HG03342 (cell line): ENCODE measurements at regions not wholly inside any gene's neighbourhood (a gene's known extent, or its start where the extent isn't known, plus 50 kb on each side); places are given as distances from the start of the nearest gene placed in this dataset.

Source experiments
- ATAC-seq: cut with Tn5 transposase; IDR thresholded peaks from one replicate; pipeline ENCODE4 v1.9.1; 2021; ENCODE audit warnings: mild to moderate bottlenecking, moderate library complexity; ENCODE audit not compliant: unreplicated experiment

DNA sequence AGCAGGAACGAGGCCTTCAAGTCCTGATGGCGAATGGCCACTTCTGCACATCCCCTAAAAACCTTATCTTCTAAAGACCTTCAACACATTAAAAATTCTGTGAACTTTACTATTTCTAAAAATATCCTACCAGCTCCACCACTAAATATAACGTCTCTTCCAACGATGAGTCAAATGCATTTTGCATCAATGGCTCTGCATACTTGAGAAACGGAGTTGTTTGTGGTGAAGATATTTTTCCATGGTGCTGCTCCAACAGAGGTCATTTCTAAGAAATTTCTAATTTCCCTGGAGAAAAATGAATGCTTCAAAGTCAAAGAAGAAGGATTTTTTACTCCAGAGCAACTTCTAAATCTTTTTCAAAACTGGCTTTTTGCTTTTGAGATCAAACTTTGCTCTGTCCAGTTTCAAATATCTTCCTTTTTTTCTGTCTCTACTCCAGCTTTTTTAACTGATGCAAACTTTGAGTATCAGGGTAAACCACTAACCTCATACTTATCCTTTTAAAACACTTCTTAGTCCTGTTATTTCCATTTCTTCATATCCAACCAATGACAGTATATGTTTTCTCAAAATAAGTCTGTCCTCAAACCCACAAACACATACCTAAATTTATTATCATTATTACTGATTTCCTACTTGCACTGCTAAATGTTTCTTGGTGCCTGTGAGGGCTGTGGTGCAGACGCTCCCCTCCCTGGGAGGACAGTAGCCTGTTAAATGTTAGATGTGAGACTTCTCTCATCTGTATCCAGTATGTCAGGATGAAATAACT, 258.1 kb downstream of the KLF6 start:
- no peak for ATAC-seq

DNA sequence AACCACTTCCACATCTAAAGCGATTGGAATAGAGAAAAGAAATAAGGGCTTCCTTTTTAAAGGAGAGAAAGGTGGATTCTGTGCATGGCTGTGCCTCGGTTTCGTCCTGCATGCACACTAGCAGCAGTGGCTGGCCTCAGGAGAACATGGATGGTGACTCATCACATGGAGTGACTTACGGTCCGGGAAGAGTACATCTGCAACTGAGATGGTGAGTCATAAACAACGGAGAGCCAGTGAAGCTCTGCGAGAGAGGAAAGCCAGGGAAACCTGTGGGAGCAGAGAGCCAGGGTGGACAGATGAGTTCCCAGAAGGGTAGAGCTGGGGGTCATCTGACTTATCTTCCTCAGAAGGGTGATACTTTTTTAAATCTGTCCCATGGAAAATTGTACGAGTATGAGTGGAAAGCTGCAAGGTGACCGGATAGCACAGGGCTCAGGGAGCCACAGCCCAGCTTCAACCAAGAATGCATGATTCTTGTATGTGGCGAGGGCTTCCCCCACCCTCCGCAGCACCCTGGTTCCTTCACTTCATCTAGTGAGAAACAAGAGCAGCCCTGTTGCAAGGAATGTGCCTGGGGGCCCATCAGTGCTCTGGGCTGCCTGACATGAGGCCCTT, 259.1 kb downstream of the KLF6 start:
- ATAC-seq = no peak

DNA sequence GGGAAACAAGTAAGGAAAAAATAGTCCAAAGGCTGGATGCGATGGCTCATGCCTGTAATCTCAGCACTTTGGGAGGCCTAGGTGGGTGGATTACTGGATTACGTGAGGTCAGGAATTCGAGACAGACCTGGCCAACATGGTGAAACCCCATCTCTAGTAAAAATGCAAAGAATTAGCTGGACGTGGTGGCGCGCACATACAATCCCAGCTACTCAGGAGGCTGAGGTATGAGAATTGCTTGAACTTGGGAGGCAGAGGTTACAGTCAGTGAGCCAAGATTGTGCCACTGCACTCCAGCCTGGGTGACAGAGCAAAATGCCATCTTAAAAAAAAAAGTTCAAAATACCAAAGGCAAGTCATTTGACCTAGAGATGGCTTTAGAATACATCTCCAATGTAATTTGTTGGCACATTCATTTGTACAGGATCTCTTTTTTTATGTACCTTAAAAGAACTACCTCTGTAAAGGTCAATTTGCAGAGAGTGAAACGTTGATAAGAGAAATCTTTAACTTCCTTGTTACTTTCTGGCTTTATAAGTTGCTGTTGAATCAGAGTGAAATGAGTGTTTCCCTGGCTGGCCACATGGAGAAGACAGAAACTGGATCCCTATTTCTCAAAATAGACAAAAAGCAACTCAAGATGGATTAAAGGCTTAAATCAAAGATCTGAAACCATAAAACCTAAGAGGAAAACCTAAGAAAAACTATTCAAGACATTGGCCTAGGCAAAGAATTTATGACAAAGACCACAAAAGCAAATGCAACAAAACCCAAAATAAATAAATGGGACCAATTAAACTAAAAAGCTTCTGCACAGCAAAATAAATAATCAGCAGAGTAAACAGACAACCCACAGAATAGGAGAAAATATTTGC, 260.7 kb downstream of the KLF6 start:
- ATAC-seq = no peak

DNA sequence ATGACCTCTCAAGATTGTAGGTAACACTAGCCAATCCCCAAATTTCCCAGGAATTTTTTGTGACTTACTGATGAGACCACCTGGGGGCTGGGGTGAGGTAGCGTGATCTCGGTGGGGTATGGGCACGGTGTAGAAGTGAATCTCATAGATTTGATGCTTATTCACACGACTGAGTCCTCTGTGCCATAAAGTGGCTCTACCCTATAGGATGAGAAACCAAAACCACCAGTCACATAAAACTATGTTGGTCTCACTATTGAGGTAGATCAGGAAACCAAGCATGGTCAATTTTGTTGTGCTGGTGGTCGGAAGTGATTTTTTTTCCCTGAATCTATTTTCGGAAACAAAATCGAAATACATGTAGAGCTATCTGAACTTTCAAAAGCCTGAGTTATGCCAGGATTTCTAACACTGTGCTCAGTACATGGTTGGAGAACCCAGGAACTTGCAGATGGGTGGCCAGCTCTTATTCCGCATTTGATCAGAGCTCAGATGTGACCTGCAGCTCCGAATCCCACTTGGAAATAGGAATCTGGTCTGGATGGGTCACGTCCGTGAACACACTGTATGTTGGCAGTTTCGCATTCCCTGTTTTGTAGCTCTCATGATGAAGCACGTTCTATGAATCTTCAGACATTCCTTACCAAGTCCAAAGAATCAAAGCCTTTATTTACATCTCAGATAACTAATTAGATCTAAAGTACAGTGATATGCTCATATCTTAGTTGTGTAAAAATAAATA, 261.5 kb downstream of the KLF6 start:
- no peak for ATAC-seq

DNA sequence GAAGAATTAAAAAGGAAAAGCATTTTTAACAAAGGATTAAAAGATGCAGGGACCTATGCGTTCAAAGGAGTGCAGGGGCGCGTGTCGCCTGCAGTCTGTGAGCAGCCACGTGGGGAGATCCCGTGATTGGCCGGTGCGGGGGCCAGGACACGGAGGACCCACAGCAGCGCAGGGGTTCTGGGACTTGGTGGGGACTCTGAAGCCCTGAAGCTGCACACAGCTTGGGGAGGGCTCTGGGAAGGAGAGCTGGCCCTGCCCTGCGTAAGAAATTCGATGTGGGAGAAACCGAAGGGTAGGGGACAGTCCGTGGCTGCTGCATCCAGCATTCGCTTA, 268.1 kb downstream of the KLF6 start:
- no peak for ATAC-seq

DNA sequence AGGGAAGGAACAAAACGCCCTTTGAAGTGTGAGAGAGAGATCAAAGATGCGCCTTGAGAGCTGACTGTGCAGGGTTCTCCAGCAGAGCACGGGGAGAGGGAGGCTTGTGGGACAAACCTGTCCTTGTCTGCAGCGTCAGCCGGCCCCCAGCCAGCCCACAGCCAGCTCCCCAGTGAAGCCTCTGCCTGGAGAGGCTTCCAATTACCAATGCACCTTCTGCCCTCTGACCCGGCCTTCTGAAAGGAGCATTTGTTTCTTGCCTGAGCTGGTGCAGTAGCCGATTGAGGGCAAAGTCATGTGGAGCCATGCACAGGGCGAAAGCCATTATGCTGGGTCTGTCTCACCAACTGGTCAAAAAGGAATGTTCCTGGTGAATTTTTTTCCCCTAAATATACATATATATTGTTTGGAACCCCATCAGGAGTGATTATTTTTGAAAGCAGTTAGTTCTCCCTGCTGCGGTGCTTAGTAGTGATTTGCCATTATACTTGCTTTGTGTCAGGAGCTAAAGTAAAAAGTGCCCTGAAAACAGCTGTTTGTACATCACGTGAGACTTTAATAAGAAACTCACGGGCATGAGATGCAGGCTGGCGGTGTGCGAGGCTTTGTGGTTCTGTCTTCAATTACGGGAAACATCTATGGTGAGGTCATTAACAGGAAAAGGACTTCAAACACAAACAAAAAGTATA, 268.6 kb downstream of the KLF6 start:
- no peak for ATAC-seq

DNA sequence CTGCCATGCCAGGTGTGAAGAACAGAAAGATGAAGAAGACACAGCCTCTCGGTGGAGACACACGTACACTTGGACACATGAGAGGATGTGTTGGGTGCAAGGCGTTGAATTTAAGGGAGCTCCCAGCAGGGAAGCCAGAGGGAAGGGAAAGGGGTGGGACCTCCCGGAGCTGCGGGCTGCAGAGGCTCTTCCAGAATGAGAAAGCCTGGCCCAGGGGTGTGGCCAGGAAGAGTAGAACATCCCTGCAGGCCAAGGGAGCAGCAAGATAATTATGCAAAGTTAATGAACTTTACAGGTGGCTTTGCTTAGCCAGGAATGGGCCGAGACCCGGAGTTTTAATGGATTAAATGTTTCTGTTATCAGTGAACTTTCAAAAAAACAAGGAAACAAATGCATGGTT, 270.3 kb downstream of the KLF6 start:
- no peak for ATAC-seq

DNA sequence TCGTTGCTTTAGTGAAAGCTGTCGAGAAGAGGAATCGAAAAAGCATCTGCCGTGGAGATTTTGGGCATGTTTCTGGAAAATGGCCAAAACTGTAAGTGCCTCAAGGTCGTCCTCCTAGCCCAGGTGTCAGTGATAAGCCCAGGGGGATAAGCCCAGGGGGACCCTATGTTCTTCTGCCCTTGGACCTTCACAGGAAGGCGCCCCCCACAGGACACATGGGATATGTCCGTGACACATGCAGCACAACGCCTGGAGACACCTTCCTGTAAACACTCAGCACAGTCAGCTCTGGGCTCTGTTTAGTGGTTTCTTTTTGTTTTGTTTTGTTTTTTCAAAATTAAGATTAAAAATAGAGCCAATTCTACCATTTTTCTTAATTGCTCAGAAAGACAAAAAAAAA, 272.7 kb downstream of the KLF6 start:
- no peak for ATAC-seq

DNA sequence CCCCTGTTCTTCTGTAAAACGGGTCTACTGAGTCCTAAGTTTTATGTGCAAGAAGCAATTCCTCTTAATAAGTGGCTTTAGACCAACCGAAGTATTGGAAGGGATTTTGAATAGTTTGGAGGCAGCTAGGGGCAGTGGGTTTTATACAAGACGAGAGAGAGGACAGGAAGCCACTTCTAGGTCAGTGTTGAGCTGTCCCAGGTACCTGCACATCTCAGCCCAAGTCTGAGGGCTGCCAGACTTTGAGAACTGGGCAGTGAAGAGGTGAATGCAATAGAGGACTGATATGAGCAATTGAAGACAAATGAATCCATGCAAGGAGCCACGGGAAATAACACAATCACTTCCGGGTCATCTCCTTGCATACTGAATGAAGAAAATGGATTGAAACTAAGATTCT, 273.5 kb downstream of the KLF6 start:
- no peak for ATAC-seq

DNA sequence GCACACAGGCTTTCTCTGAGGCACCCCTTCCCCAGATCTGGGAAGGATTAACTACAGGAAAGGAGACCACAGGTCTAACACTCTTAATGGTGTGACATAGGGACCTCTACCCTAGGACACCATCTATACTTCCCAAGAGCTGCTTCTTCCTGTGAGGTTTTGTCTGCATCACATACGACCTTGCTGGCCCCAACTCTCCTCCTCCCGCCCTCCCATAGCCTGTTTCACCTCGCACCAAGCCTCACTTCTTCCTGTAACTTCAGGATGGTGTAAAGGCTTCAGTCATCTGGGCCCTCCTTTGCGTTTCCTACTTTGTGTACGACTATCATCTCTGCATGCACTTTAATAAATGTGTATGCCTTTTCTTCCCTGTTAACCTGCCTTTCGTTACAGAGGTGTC, 274.3 kb downstream of the KLF6 start:
- no peak for ATAC-seq

DNA sequence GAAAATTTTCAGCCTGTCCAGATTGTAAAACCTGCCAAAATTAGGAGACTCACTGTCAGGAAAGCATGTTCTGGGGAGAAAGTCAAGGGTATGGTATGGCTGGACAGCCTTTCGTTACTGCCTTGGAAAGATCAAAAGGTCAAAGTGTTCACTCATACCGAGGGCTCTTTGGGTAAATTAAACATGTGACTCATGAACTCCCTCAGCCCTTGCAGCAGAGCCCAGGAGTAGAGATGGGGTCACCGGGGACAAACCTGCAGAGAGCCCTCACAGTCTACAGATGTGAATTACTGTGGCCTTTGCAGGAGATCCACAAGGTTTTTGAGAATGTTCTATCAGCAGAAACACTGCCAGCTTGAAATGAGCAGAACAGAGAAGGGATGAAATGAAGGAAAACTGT, 275.7 kb downstream of the KLF6 start:
- no peak for ATAC-seq

DNA sequence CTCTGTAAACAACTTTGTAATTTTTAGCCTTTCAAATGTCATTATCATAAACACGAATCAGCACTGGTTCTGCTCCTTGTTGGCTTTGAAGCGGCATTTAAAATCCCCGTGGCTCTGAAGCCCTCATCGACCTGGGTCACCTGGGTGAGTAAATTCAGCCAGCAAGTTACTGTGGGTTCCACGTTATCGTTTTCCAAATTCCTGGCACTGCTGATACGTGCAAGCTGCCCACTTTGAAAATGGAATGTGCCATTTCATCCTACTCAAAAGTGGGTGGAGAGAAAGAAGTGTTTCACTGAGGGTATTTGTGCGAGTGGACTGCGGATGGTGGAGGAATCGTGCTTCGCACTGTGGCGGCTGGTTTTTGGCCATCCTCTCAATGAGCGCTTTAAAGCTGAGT, 281.7 kb downstream of the KLF6 start:
- ATAC-seq = no peak

DNA sequence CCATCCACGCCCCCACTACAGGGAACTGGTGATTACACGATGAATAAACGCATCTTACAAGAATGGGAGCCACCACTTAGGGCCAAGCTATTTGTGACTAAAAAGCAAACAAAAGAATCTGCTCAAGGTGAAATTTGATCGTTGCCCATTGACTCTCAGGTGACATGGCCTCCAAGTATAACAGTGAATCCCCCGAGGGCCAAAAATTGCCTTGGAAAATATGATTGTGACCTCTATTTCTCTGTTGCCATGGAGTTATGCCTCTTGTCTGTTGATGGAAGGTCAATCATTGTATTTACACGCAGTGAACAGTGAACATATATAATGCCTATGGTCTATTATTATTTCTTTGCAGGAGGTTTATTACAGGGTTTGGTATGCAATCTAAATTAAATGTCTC, 282.3 kb downstream of the KLF6 start:
- no peak for ATAC-seq

DNA sequence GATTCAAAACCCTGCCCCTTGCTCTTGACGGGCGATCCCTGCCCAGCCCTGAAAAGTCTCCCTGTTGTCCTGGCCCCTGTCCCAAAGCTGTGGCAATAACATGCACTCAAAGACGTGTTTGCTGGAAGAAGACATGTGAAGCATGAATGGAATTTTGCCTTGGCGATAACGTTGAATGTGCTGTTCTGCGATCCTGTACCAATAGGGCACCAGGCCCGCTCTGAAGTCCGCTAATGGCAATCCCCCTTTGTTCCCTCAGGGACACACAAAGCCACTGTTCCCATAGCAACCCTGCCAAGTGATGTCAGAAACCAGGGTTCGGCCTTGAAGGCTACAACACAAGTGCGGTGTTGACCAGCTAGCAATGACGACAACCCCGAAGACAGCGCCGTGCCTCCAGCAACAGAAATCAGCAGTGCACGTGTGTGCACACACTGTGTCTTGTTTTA, 284.6 kb downstream of the KLF6 start:
- no peak for ATAC-seq

DNA sequence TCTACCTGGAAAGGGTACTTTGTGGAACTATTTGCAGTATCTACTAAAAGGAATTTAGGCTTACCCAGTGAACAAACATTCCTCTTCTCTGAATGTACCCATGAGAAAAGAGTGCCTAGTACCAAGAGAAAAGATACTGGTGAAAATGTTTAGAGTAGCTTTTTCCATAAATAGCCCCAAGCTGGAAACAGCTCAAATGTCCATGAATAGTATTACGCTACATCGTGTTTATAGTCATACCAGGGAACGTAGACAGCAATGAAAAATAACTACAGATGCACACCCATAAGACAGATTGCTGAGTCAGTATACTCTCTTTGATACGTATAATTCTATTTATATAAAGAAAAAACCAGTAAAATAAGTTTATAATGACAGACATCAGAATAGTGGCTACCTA, 285.9 kb downstream of the KLF6 start:
- no peak for ATAC-seq

DNA sequence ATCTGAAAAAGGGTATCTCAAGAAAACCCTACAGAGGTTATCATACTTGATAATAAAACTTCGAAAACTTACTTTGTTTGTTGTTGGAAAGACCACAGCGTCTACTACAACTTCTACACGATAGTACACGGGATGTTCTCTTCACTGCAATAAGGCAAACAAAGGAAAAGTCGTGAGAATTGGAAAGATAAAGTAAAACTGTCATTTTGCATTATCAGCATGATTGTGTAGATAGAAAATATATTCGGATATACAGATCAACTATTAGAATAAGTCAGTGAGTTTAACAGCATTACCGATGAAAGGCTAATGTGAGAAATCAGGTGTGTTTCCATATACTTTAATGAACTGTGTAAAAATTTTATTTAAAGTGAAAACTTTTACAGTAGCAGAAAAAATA, 287.4 kb downstream of the KLF6 start:
- ATAC-seq = no peak

DNA sequence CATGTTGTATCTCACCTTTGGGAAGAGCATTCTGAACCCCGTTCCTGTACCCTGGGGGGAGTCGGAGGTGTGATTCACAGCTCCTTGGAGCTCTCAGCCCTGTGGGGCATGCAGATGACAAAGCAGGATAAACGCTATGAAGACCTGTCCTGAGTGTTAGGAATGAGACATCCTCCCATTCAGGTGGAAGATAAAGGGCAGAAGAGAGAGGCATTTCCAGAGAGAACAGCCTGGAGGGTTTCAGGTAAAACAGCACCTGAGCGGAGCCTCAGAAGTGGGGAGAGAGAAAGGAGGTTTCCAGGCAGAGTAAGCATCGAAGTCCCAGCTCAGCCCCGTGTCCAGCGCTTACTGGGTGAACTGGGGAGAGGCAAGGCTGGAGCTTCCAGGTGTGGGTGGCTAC, 288.9 kb downstream of the KLF6 start:
- no peak for ATAC-seq

DNA sequence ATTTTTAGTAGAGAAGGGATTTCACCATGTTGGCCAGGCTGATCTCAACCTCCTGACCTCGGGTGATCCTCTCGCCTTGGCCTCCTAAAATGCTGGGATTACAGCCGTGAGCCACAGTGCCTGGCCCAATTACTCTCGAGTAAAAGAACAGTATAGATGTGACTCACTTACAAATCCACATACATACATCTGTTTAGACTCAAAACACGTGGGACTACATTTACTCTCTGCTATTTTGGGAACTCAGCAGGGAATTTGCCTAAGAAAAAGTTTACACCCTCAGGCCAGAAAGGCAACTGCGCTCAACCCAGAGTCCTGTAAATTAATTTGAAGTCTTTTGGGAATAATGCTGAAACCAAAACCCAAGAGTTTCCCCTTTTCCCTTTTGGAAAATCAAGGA, 289.7 kb downstream of the KLF6 start:
- ATAC-seq = no peak

DNA sequence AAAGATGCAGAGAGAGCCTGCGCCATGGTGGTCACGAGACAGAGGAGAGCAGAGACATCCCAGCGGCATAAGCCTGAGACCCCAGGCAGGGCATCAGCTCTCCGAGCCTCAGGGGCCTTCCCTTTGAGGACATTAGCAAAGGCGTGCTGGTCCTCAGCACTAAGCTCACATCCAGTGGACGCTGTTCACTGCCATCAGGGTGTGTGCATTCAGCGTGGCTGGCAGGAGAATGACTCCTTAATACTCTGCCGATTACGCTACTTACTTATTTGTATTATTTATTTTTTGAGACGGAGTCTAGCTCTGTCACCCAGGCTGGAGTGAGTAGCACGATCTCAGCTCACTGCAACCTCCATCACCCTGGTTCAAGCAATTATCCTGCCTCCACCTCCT, 290.2 kb downstream of the KLF6 start:
- no peak for ATAC-seq

DNA sequence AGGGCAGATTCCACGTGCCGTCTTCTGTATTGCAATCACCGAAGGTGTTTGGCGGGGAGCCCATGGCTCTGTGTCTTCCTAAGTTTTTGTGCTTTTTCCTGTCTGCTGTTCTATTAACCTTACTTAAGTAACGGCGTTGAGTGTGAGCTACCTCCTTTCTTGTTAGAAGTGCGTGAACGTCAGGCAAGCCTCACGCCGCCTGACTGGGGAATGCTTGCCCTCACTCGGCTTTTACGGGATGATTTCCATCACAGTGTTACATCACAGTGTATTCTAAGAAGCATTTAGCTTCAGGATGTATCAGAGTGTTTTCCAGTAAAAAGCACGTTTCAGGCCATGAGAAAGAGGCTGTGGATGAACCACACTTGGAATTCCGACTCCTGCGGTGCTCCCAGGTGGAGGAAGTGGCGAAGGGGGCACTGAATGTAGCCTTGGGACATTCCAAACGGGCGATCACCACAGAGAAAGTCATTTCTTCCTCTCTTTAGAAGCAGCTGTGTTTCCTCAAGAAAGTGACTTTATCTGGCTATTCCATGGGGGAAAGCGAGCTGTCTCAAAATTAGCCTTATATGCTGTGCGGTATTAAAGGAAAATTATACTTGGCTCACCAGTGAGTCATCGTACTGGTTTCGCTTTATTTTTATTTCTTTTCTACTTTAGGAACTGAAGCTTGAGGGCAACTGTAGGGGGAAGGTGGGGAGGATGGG, 290.7 kb downstream of the KLF6 start:
- no peak for ATAC-seq
